ENCODE measurements at regions not wholly inside any gene's neighbourhood (a gene's known extent, or its start where the extent isn't known, plus 50 kb on each side); places are given as distances from the start of the nearest gene placed in this dataset.

DNA sequence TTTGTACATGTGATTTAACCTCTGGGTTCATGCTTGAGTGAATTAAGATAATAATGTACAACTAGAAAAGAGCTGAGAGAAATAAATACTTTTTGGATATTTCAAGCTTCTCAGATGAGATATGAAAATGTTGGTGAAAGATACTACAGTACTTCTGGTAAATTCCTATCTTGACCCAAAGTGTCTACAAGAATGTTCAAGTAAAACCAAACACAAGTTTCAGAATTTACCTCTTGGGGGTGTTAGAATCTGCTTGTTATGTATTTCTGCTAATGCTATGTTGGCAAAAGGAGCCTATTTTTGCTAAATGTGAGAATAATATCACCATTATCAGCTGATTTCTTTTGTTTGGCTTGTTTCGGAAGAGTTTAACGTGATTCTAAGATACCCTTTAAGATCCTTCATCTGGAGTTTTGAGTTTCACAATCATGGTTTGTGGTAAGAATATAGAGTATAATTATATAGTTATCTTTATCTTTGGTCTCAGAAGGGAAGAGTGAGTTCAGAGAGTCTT is 388.5 kb downstream of the LMO4 start:
- Histone ChIP-seq H3K27ac (ENCODE audit: low read depth, low read length) (no peak overlapping the region), H3K9me3 (ENCODE audit: control insufficient read depth, low read length) (no peaks in the 10 kb centered on the region), H3K36me3 (ENCODE audit: control insufficient read depth, insufficient read depth, low read length) (no peaks in the 10 kb centered on the region), H3K9ac (ENCODE audit: extremely low read depth, low read length, poor library complexity, severe bottlenecking) (no peak overlapping the region), H3K4me3 (ENCODE audit: low read length) (no peak overlapping the region), H3K27me3 (ENCODE audit: control insufficient read depth, insufficient read depth, low read length, poor library complexity, severe bottlenecking) (no peaks in the 10 kb centered on the region), H3K4me1 (ENCODE audit: control insufficient read depth, insufficient read depth, low read length) (no peaks in the 10 kb centered on the region)
- Mint-ChIP-seq H3K27ac (no peak overlapping the region), H3K4me1 (peaks cover 2% of the 10 kb centered on the region), H3K27me3 (ENCODE audit: insufficient read depth) (no peaks in the 10 kb centered on the region), H3K4me3 (no peak overlapping the region), H3K36me3 (ENCODE audit: low read depth) (no peaks in the 10 kb centered on the region), H3K9me3 (no peaks in the 10 kb centered on the region)
- WGBS, 2 experiments (ENCODE audit: insufficient coverage in 1 of 2, insufficient read length in 1 of 2), result 100% methylated on average over 2 of the region's 2 CpGs; no CpG with 5 or more reads in 1 of the 2 experiments
- TF ChIP-seq, protein P1, sequence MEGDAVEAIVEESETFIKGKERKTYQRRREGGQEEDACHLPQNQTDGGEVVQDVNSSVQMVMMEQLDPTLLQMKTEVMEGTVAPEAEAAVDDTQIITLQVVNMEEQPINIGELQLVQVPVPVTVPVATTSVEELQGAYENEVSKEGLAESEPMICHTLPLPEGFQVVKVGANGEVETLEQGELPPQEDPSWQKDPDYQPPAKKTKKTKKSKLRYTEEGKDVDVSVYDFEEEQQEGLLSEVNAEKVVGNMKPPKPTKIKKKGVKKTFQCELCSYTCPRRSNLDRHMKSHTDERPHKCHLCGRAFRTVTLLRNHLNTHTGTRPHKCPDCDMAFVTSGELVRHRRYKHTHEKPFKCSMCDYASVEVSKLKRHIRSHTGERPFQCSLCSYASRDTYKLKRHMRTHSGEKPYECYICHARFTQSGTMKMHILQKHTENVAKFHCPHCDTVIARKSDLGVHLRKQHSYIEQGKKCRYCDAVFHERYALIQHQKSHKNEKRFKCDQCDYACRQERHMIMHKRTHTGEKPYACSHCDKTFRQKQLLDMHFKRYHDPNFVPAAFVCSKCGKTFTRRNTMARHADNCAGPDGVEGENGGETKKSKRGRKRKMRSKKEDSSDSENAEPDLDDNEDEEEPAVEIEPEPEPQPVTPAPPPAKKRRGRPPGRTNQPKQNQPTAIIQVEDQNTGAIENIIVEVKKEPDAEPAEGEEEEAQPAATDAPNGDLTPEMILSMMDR (conservative IDR thresholded peaks at IDR 0.05), result no peak
- DNase-seq, result no peak

DNA sequence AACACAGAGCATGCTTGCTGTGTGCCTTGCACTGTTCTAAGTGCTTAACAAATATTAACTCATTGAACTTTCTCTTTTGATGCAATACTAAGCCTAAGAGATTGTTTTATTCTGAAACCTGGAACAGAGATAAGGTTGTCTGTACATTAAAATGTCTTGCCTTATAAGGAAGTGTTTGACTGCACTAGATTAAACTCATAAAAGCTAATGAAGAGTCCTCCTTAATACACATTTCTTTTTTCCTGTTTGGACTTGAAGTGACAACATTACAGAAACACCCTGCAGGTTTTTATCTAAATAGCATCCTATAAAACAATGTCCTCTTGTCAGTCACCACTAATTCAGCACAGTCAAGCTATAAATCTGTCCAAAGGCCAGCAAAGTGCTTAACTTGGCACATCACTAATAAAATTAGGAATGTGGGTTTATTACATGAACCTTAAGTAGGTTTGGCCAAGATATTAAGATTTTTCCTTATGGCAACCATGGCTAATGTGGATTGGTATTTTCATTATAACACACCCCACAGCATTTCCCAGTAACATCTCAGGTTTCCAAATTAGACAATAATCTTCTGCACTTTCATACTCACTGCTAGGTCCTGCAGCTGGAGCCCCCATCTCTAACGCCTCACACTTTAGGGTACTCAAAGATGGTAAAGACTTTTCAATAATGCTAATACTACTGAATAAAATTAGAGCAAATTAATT is 389.7 kb downstream of the LMO4 start:
- H3K36me3 Mint-ChIP-seq (ENCODE audit: low read depth), result no peaks in the 10 kb centered on the region
- Histone ChIP-seq H3K27me3 (ENCODE audit: control insufficient read depth, insufficient read depth, low read length, poor library complexity, severe bottlenecking) (no peaks in the 10 kb centered on the region), H3K36me3 (ENCODE audit: control insufficient read depth, insufficient read depth, low read length) (no peaks in the 10 kb centered on the region), H3K4me1 (ENCODE audit: control insufficient read depth, insufficient read depth, low read length) (no peaks in the 10 kb centered on the region), H3K9me3 (ENCODE audit: control insufficient read depth, low read length) (no peaks in the 10 kb centered on the region), H3K4me3 (ENCODE audit: low read length) (no peak overlapping the region), H3K27ac (ENCODE audit: low read depth, low read length) (no peak overlapping the region), H3K9ac (ENCODE audit: extremely low read depth, low read length, poor library complexity, severe bottlenecking) (no peak overlapping the region)
- H3K27ac Mint-ChIP-seq, result no peak overlapping the region
- 75% methylated on average over 1 of the region's 1 CpG; no CpG with 5 or more reads in 1 of the 2 experiments for WGBS, 2 experiments (ENCODE audit: insufficient coverage in 1 of 2, insufficient read length in 1 of 2)
- no peak for DNase-seq
- no peak overlapping the region for H3K4me3 Mint-ChIP-seq
- TF ChIP-seq, protein P1 (conservative IDR thresholded peaks at IDR 0.05), result no peak
- H3K4me1 Mint-ChIP-seq, result peaks cover 2% of the 10 kb centered on the region
- H3K27me3 Mint-ChIP-seq (ENCODE audit: insufficient read depth), result no peaks in the 10 kb centered on the region
- no peaks in the 10 kb centered on the region for H3K9me3 Mint-ChIP-seq

GRCh38 chr1:87719658-87720057 is 391.0 kb downstream of the LMO4 start:
- Histone ChIP-seq H3K4me3 (ENCODE audit: low read length) (no peak overlapping the region), H3K27ac (ENCODE audit: low read depth, low read length) (no peak overlapping the region), H3K27me3 (ENCODE audit: control insufficient read depth, insufficient read depth, low read length, poor library complexity, severe bottlenecking) (no peaks in the 10 kb centered on the region), H3K36me3 (ENCODE audit: control insufficient read depth, insufficient read depth, low read length) (no peaks in the 10 kb centered on the region), H3K9ac (ENCODE audit: extremely low read depth, low read length, poor library complexity, severe bottlenecking) (no peak overlapping the region), H3K4me1 (ENCODE audit: control insufficient read depth, insufficient read depth, low read length) (no peaks in the 10 kb centered on the region), H3K9me3 (ENCODE audit: control insufficient read depth, low read length) (no peaks in the 10 kb centered on the region)
- H3K9me3 Mint-ChIP-seq, result no peaks in the 10 kb centered on the region
- no peak for DNase-seq
- H3K27ac Mint-ChIP-seq, result no peak overlapping the region
- TF ChIP-seq, protein P1 (conservative IDR thresholded peaks at IDR 0.05), result no peak
- no peaks in the 10 kb centered on the region for H3K36me3 Mint-ChIP-seq (ENCODE audit: low read depth)
- no peaks in the 10 kb centered on the region for H3K27me3 Mint-ChIP-seq (ENCODE audit: insufficient read depth)
- H3K4me1 Mint-ChIP-seq, result peaks cover 2% of the 10 kb centered on the region
- H3K4me3 Mint-ChIP-seq, result no peak overlapping the region
- 94 to 100% methylated on average over 1 to 3 of the region's 3 CpGs for WGBS, 2 experiments (ENCODE audit: insufficient coverage in 1 of 2, insufficient read length in 1 of 2)
